Midbrain (tissue), 1 donor: ENCODE measurements at regions not wholly inside any gene's neighbourhood (a gene's known extent, or its start where the extent isn't known, plus 50 kb on each side); places are given as distances from the start of the nearest gene placed in this dataset.

Experiments
- DNase-seq: peaks from one replicate; lab custom pipeline; 2025; lab: John Stamatoyannopoulos, UW

- DNase-seq, result no peak
Observed at GRCh38 chr13:50319635-50320255, 304.5 kb downstream of the KCNRG start.

- DNase-seq, result no peak
Observed at GRCh38 chr13:50320271-50320862, 305.1 kb downstream of the KCNRG start.

GRCh38 chr13:50322006-50322405 lies 306.8 kb downstream of the KCNRG start:
- no peak for DNase-seq

- DNase-seq, result no peak
Observed at GRCh38 chr13:50323440-50324065, 308.3 kb downstream of the KCNRG start.

- no peak for DNase-seq
Observed at GRCh38 chr13:50326271-50326670, 311.0 kb downstream of the KCNRG start.

GRCh38 chr13:50326811-50327210 lies 311.6 kb downstream of the KCNRG start:
- no peak for DNase-seq

- DNase-seq, result peak; percentile 22
Observed at GRCh38 chr13:50334115-50334778, 319.0 kb downstream of the KCNRG start.

GRCh38 chr13:50334944-50335343 lies 319.7 kb downstream of the KCNRG start:
- DNase-seq, result no peak

GRCh38 chr13:50339271-50339670 lies 324.0 kb downstream of the KCNRG start:
- no peak for DNase-seq

GRCh38 chr13:50340146-50340545 lies 324.9 kb downstream of the KCNRG start:
- no peak for DNase-seq

GRCh38 chr13:50340551-50341287 lies 325.5 kb downstream of the KCNRG start:
- no peak for DNase-seq

- no peak for DNase-seq
Observed at GRCh38 chr13:50341526-50341925, 326.3 kb downstream of the KCNRG start.

- no peak for DNase-seq
Observed at GRCh38 chr13:50344717-50345116, 329.5 kb downstream of the KCNRG start.

GRCh38 chr13:50345804-50346203 lies 330.6 kb downstream of the KCNRG start:
- no peak for DNase-seq

- DNase-seq, result no peak
Observed at GRCh38 chr13:50348371-50348770, 333.1 kb downstream of the KCNRG start.

GRCh38 chr13:50352720-50353480 lies 337.7 kb downstream of the KCNRG start:
- no peak for DNase-seq

GRCh38 chr13:50353651-50354415 lies 338.6 kb downstream of the KCNRG start:
- DNase-seq, result no peak

GRCh38 chr13:50355797-50356196 lies 340.6 kb downstream of the KCNRG start:
- DNase-seq, result no peak

- no peak for DNase-seq
Observed at GRCh38 chr13:50357136-50357535, 341.9 kb downstream of the KCNRG start.

GRCh38 chr13:50357586-50358118 lies 342.4 kb downstream of the KCNRG start:
- no peak for DNase-seq
